Prostate gland (tissue), 2 donors: ENCODE measurements at regions not wholly inside any gene's neighbourhood (a gene's known extent, or its start where the extent isn't known, plus 50 kb on each side); places are given as distances from the start of the nearest gene placed in this dataset.

Experiments
- CTCF ChIP-seq, 4 experiments: fragments of 200-600 bp in 2 of 4; fragments of 450-650 bp in 2 of 4; sonication (generic) in 2 of 4; IDR thresholded peaks; 1 replicate in 3 of 4; 2 replicates in 1 of 4; pipeline ENCODE4 v1.5.1; 2016 to 2019; ENCODE audit warnings: antibody characterized with exemption in 4 of 4, mild to moderate bottlenecking in 2 of 4, moderate library complexity in 2 of 4
- POLR2A ChIP-seq: fragments of 450-650 bp; IDR thresholded peaks from one replicate; pipeline ENCODE4 v1.6.1; 2016; ENCODE audit warnings: antibody characterized with exemption, mild to moderate bottlenecking
- POLR2AphosphoS5 ChIP-seq: sonication (generic); formaldehyde crosslinking; IDR thresholded peaks from one replicate; pipeline ENCODE4 v1.6.1; 2017; ENCODE audit warnings: antibody characterized with exemption

- TF ChIP-seq CTCF (IDR thresholded peaks at IDR 0.05): no peak
- TF ChIP-seq POLR2AphosphoS5: no peak
- no peak for TF ChIP-seq POLR2A
These were observed 672.1 kb upstream of the FANCL start for GRCh38 chr2:58913082-58913726.
